Stimulated activated naive CD8-positive, alpha-beta T cell treated with anti-CD3 and anti-CD28 coated beads, Interleukin-15, amount 100 ng/mL, for 72 hours (primary cell): ENCODE measurements at regions not wholly inside any gene's neighbourhood (a gene's known extent, or its start where the extent isn't known, plus 50 kb on each side); places are given as distances from the start of the nearest gene placed in this dataset.
"Not testable (repeated sequence)": the region's sequence is repeated elsewhere in the genome, so short reads cannot be mapped to it uniquely, and the experiment has no call there.

Source experiments
- ATAC-seq: fragments of 150-1000 bp; cut with Tn5 transposase; 2 replicates; pipeline ENCODE4 v1.10.0; 2021; ENCODE audit warnings: mild to moderate bottlenecking, moderate library complexity
- DNase-seq, 2 donors: peaks; one replicate each; pipeline ENCODE4 v3.0.0; 2021 to 2022
- H3K27ac Mint-ChIP-seq, 2 donors: one replicate each; pipeline ENCODE4 v1.8.0; 2022; ENCODE audit warnings: mild to moderate bottlenecking in 2 of 2, mixed read lengths in 2 of 2, moderate library complexity in 2 of 2
- H3K27me3 Mint-ChIP-seq: one replicate; pipeline ENCODE4 v1.8.0; 2022; ENCODE audit warnings: mixed read lengths
- H3K4me1 Mint-ChIP-seq: one replicate; pipeline ENCODE4 v1.8.0; 2022; ENCODE audit warnings: mild to moderate bottlenecking, mixed read lengths
- H3K4me3 Mint-ChIP-seq, 2 donors: one replicate each; pipeline ENCODE4 v1.8.0; 2022; ENCODE audit warnings: mild to moderate bottlenecking in 2 of 2, mixed read lengths in 2 of 2, moderate library complexity in 1 of 2
- H3K9me3 Mint-ChIP-seq, 2 donors: one replicate each; pipeline ENCODE4 v1.8.0; 2022; ENCODE audit warnings: mixed read lengths in 2 of 2

- Mint-ChIP-seq H3K9me3 (no peaks in the 10 kb centered on the region), H3K4me1 (peaks cover 8% of the 10 kb centered on the region), H3K4me3 (no peak overlapping the region), H3K27ac (no peak overlapping the region), H3K27me3 (no peaks in the 10 kb centered on the region)
- ATAC-seq (no peak), DNase-seq (no peak)
These were observed 198.1 kb upstream of the UGT8 start for GRCh38 chr4:114400531-114400930.

GRCh38 chr4:114401483-114401882, 197.1 kb upstream of the UGT8 start:
- Mint-ChIP-seq H3K9me3 (no peaks in the 10 kb centered on the region), H3K4me1 (peaks cover 7% of the 10 kb centered on the region), H3K27me3 (no peaks in the 10 kb centered on the region), H3K4me3 (no peak overlapping the region), H3K27ac (no peak overlapping the region)
- DNase-seq (no peak), ATAC-seq (no peak)

GRCh38 chr4:114417214-114417613, 181.4 kb upstream of the UGT8 start:
- Mint-ChIP-seq H3K4me1 (no peaks in the 10 kb centered on the region), H3K27me3 (peaks cover 7% of the 10 kb centered on the region), H3K4me3 (no peak overlapping the region), H3K27ac (no peak overlapping the region), H3K9me3 (peaks cover 7 to 14% of the 10 kb centered on the region in 2 donors)
- DNase-seq (no peak), ATAC-seq (no peak)

- ATAC-seq = no peak
- Mint-ChIP-seq H3K9me3 (peaks cover 0 to 6% of the 10 kb centered on the region in 2 donors), H3K4me1 (no peaks in the 10 kb centered on the region), H3K27me3 (peaks cover 7% of the 10 kb centered on the region), H3K27ac (no peak overlapping the region), H3K4me3 (no peak overlapping the region)
- DNase-seq = no peak
These were observed 178.5 kb upstream of the UGT8 start for GRCh38 chr4:114420069-114420468.

- ATAC-seq = no peak
- no peak for DNase-seq
- no peaks in the 10 kb centered on the region for H3K4me1 Mint-ChIP-seq
- H3K9me3 Mint-ChIP-seq = peaks cover 17 to 22% of the 10 kb centered on the region in 2 donors
- no peak overlapping the region for H3K4me3 Mint-ChIP-seq
- no peak overlapping the region for H3K27ac Mint-ChIP-seq
- peaks cover 5% of the 10 kb centered on the region for H3K27me3 Mint-ChIP-seq
These were observed 175.0 kb upstream of the UGT8 start for GRCh38 chr4:114423582-114423981.

GRCh38 chr4:114435116-114435515, 163.5 kb upstream of the UGT8 start:
- Mint-ChIP-seq H3K9me3 (peaks cover 0 to 14% of the 10 kb centered on the region in 2 donors), H3K4me1 (no peaks in the 10 kb centered on the region), H3K27me3 (peaks cover 18% of the 10 kb centered on the region)

GRCh38 chr4:114442856-114443255, 155.8 kb upstream of the UGT8 start:
- H3K4me3 Mint-ChIP-seq = no peak overlapping the region
- H3K27me3 Mint-ChIP-seq = peaks cover 8% of the 10 kb centered on the region
- DNase-seq (no peak), ATAC-seq (no peak)
- no peak overlapping the region for H3K27ac Mint-ChIP-seq
- no peaks in the 10 kb centered on the region for H3K4me1 Mint-ChIP-seq
- H3K9me3 Mint-ChIP-seq = no peaks in the 10 kb centered on the region

More at GRCh38 chr4:114435116-114435515, 163.5 kb upstream of the UGT8 start:
- ATAC-seq (peak; percentile 15), DNase-seq (no peak)
- no peak overlapping the region for H3K27ac Mint-ChIP-seq
- H3K4me3 Mint-ChIP-seq = no peak overlapping the region

- Mint-ChIP-seq H3K4me1 (no peaks in the 10 kb centered on the region), H3K27me3 (peaks cover 2% of the 10 kb centered on the region), H3K4me3 (no peak overlapping the region), H3K9me3 (no peaks in the 10 kb centered on the region), H3K27ac (no peak overlapping the region)
- DNase-seq (no peak), ATAC-seq (no peak)
These were observed 154.4 kb upstream of the UGT8 start for GRCh38 chr4:114444211-114444610.

GRCh38 chr4:114447963-114448516, 150.6 kb upstream of the UGT8 start:
- not testable (repeated sequence) for H3K4me3 Mint-ChIP-seq, H3K27ac Mint-ChIP-seq, H3K9me3 Mint-ChIP-seq, H3K4me1 Mint-ChIP-seq, DNase-seq, ATAC-seq, H3K27me3 Mint-ChIP-seq

- Mint-ChIP-seq H3K27ac (no peak overlapping the region), H3K9me3 (no peaks in the 10 kb centered on the region), H3K4me1 (no peaks in the 10 kb centered on the region), H3K27me3 (no peaks in the 10 kb centered on the region), H3K4me3 (no peak overlapping the region)
- ATAC-seq = no peak
- no peak for DNase-seq
These were observed 139.9 kb upstream of the UGT8 start for GRCh38 chr4:114458728-114459127.

GRCh38 chr4:114464726-114465272, 133.8 kb upstream of the UGT8 start:
- DNase-seq (no peak), ATAC-seq (no peak)
- no peak overlapping the region for H3K4me3 Mint-ChIP-seq
- H3K27me3 Mint-ChIP-seq = peaks cover 9% of the 10 kb centered on the region
- no peaks in the 10 kb centered on the region for H3K4me1 Mint-ChIP-seq
- H3K9me3 Mint-ChIP-seq = no peaks in the 10 kb centered on the region
- H3K27ac Mint-ChIP-seq = no peak overlapping the region

GRCh38 chr4:114465766-114466165, 132.8 kb upstream of the UGT8 start:
- ATAC-seq (no peak), DNase-seq (no peak)
- no peaks in the 10 kb centered on the region for H3K4me1 Mint-ChIP-seq
- no peaks in the 10 kb centered on the region for H3K9me3 Mint-ChIP-seq
- H3K27me3 Mint-ChIP-seq = peaks cover 9% of the 10 kb centered on the region
- H3K4me3 Mint-ChIP-seq = no peak overlapping the region
- no peak overlapping the region for H3K27ac Mint-ChIP-seq

GRCh38 chr4:114466299-114466698, 132.3 kb upstream of the UGT8 start:
- ATAC-seq (no peak), DNase-seq (no peak)
- H3K9me3 Mint-ChIP-seq = no peaks in the 10 kb centered on the region
- H3K4me1 Mint-ChIP-seq = no peaks in the 10 kb centered on the region
- no peak overlapping the region for H3K27ac Mint-ChIP-seq
- H3K27me3 Mint-ChIP-seq = peaks cover 9% of the 10 kb centered on the region
- no peak overlapping the region for H3K4me3 Mint-ChIP-seq

GRCh38 chr4:114472269-114473032, 126.2 kb upstream of the UGT8 start:
- H3K4me1 Mint-ChIP-seq = no peaks in the 10 kb centered on the region
- H3K27ac Mint-ChIP-seq = no peak overlapping the region
- ATAC-seq (no peak), DNase-seq (no peak)
- no peaks in the 10 kb centered on the region for H3K27me3 Mint-ChIP-seq
- H3K9me3 Mint-ChIP-seq = no peaks in the 10 kb centered on the region
- no peak overlapping the region for H3K4me3 Mint-ChIP-seq

GRCh38 chr4:114474188-114474800, 124.3 kb upstream of the UGT8 start:
- Mint-ChIP-seq H3K4me1 (no peaks in the 10 kb centered on the region), H3K9me3 (no peaks in the 10 kb centered on the region), H3K27ac (no peak overlapping the region), H3K4me3 (no peak overlapping the region), H3K27me3 (no peaks in the 10 kb centered on the region)
- no peak for ATAC-seq
- DNase-seq = no peak

- no peaks in the 10 kb centered on the region for H3K4me1 Mint-ChIP-seq
- DNase-seq (no peak), ATAC-seq (no peak)
- no peak overlapping the region for H3K4me3 Mint-ChIP-seq
- H3K27me3 Mint-ChIP-seq = no peaks in the 10 kb centered on the region
- no peaks in the 10 kb centered on the region for H3K9me3 Mint-ChIP-seq
- no peak overlapping the region for H3K27ac Mint-ChIP-seq
These were observed 122.3 kb upstream of the UGT8 start for GRCh38 chr4:114476310-114476709.
